Left ventricle myocardium inferior (tissue), 1 donor: ENCODE measurements at regions not wholly inside any gene's neighbourhood (a gene's known extent, or its start where the extent isn't known, plus 50 kb on each side); places are given as distances from the start of the nearest gene placed in this dataset. TPM values are rescaled to one million over a fixed set of nuclear protein-coding genes. Genes with fewer than 3 reads are reported as not detected.
A peak's percentile ranks its signal among the peaks of the same experiment; 100 is the strongest.

Source experiments
- DNase-seq: peaks from one replicate; pipeline ENCODE4 v3.0.0-alpha.2; 2020
- H3K27ac ChIP-seq: fragments of 200-600 bp; replicated peaks from 2 replicates; pipeline ENCODE4 v1.8.0; 2021
- H3K27me3 ChIP-seq: fragments of 200-600 bp; 2 replicates; pipeline ENCODE4 v1.8.0; 2021; ENCODE audit warnings: low read depth
- H3K36me3 ChIP-seq: fragments of 200-600 bp; 2 replicates; pipeline ENCODE4 v1.8.0; 2021
- H3K4me1 ChIP-seq: fragments of 200-600 bp; 2 replicates; pipeline ENCODE4 v1.8.0; 2021
- H3K4me3 ChIP-seq: fragments of 200-600 bp; 2 replicates; pipeline ENCODE4 v1.8.0; 2021; ENCODE audit warnings: mild to moderate bottlenecking, moderate library complexity
- H3K9me3 ChIP-seq: fragments of 200-600 bp; replicated peaks from 2 replicates; pipeline ENCODE4 v1.8.0; 2021
- CTCF ChIP-seq: fragments of 200-600 bp; IDR thresholded peaks from 2 replicates; pipeline ENCODE4 v1.8.0; 2021; ENCODE audit warnings: antibody characterized with exemption, mild to moderate bottlenecking, borderline replicate concordance
- intact Hi-C: fragments of 100-400 bp; cut with micrococcal nuclease; formaldehyde crosslinking; loops from one replicate; pipeline ENCODE4 v1.11.0; 2022
- microRNA-seq: library from miRNA; unstranded; fragments of <30 nt; microRNA quantifications from one replicate; pipeline ENCODE4 v1.2.0, GENCODE V29; 2020
- donor health status: DM: no; HTN: yes; CAD: no; lungs with severe emphysema.

- no peak for TF ChIP-seq CTCF
- intact Hi-C loops, result no loop called here
- no peak for DNase-seq
These were observed 87.5 kb downstream of the TBX19 start for GRCh38 chr1:168368131-168368530.

GRCh38 chr1:168365719-168366479 lies 85.2 kb downstream of the TBX19 start:
- Histone ChIP-seq H3K9me3 (no peaks in the 10 kb centered on the region), H3K27me3 (no peaks in the 10 kb centered on the region), H3K36me3 (no peaks in the 10 kb centered on the region), H3K4me1 (peaks cover 3% of the 10 kb centered on the region), H3K27ac (no peak overlapping the region), H3K4me3 (no peak overlapping the region)
- intact Hi-C loops, result no loop called here
- peak; percentile 38 for TF ChIP-seq CTCF
- no peak for DNase-seq

More at GRCh38 chr1:168368131-168368530, 87.5 kb downstream of the TBX19 start:
- Histone ChIP-seq H3K27me3 (no peaks in the 10 kb centered on the region), H3K4me1 (peaks cover 13% of the 10 kb centered on the region), H3K27ac (no peak overlapping the region), H3K36me3 (no peaks in the 10 kb centered on the region), H3K4me3 (no peak overlapping the region), H3K9me3 (no peaks in the 10 kb centered on the region)

Small RNA genes lying in the stretch of these regions (microRNA-seq; reads per million reads assigned to microRNA genes)
- not detected for gene MIR557
